ENCODE measurements at regions not wholly inside any gene's neighbourhood (a gene's known extent, or its start where the extent isn't known, plus 50 kb on each side); places are given as distances from the start of the nearest gene placed in this dataset.

DNA sequence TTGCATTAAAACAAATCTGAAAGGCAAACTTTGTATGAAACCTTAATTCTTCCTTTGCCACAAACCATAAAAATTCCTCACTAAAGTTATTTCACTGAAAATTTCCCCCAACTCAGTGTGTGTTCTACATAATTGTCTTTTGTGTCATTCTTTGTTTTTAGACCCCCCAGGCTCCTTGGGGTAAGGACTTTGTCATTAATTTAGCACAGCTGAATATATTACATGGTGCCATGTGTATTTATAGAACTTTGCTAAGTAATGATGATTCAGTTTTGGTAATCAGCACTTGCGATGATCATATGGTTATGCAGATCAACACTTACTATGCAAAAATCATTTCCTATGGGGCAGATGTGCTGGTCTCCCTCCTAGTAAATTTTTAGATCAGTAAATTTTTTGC lies 712.1 kb upstream of the MEF2C start:
- TF ChIP-seq, protein P1, sequence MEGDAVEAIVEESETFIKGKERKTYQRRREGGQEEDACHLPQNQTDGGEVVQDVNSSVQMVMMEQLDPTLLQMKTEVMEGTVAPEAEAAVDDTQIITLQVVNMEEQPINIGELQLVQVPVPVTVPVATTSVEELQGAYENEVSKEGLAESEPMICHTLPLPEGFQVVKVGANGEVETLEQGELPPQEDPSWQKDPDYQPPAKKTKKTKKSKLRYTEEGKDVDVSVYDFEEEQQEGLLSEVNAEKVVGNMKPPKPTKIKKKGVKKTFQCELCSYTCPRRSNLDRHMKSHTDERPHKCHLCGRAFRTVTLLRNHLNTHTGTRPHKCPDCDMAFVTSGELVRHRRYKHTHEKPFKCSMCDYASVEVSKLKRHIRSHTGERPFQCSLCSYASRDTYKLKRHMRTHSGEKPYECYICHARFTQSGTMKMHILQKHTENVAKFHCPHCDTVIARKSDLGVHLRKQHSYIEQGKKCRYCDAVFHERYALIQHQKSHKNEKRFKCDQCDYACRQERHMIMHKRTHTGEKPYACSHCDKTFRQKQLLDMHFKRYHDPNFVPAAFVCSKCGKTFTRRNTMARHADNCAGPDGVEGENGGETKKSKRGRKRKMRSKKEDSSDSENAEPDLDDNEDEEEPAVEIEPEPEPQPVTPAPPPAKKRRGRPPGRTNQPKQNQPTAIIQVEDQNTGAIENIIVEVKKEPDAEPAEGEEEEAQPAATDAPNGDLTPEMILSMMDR (IDR thresholded peaks at IDR 0.05), result no peak
- no peak for TF ChIP-seq POLR2A (IDR thresholded peaks at IDR 0.05)
- TF ChIP-seq POLR2AphosphoS5 (IDR thresholded peaks at IDR 0.05), result no peak
- no peak for TF ChIP-seq EP300 (IDR thresholded peaks at IDR 0.05)
